ENCODE measurements at regions not wholly inside any gene's neighbourhood (a gene's known extent, or its start where the extent isn't known, plus 50 kb on each side); places are given as distances from the start of the nearest gene placed in this dataset.

GRCh38 chr1:29679316-29679715 is 443.0 kb downstream of the PTPRU start (continued):
- TF ChIP-seq CREB5 (CRISPR knock-in tag; IDR thresholded peaks at IDR 0.05; ENCODE audit: low read depth) (no peak), PATZ1 (CRISPR knock-in tag; IDR thresholded peaks at IDR 0.05; ENCODE audit: borderline replicate concordance) (no peak), RARB (CRISPR knock-in tag; IDR thresholded peaks at IDR 0.05) (no peak), ZNF565 (CRISPR knock-in tag; conservative IDR thresholded peaks at IDR 0.05; ENCODE audit: low read depth) (no peak), BACH2 (CRISPR knock-in tag; IDR thresholded peaks at IDR 0.05; ENCODE audit: borderline replicate concordance) (no peak), ZC3H10 (CRISPR knock-in tag; IDR thresholded peaks at IDR 0.05) (no peak), ARNTL (CRISPR knock-in tag; IDR thresholded peaks at IDR 0.05; ENCODE audit: borderline replicate concordance, low read depth) (no peak), GLIS3 (CRISPR knock-in tag; IDR thresholded peaks at IDR 0.05) (no peak), ZNF70 (CRISPR knock-in tag; IDR thresholded peaks at IDR 0.05) (no peak), ZFP3 (CRISPR knock-in tag; IDR thresholded peaks at IDR 0.05) (no peak), ISL1 (CRISPR knock-in tag; IDR thresholded peaks at IDR 0.05) (no peak), PPARA (CRISPR knock-in tag; IDR thresholded peaks at IDR 0.05; ENCODE audit: borderline replicate concordance) (no peak), POU6F1 (CRISPR knock-in tag; IDR thresholded peaks at IDR 0.05; ENCODE audit: borderline replicate concordance, low read depth) (no peak), OSR1 (CRISPR knock-in tag; IDR thresholded peaks at IDR 0.05) (no peak)

DNA sequence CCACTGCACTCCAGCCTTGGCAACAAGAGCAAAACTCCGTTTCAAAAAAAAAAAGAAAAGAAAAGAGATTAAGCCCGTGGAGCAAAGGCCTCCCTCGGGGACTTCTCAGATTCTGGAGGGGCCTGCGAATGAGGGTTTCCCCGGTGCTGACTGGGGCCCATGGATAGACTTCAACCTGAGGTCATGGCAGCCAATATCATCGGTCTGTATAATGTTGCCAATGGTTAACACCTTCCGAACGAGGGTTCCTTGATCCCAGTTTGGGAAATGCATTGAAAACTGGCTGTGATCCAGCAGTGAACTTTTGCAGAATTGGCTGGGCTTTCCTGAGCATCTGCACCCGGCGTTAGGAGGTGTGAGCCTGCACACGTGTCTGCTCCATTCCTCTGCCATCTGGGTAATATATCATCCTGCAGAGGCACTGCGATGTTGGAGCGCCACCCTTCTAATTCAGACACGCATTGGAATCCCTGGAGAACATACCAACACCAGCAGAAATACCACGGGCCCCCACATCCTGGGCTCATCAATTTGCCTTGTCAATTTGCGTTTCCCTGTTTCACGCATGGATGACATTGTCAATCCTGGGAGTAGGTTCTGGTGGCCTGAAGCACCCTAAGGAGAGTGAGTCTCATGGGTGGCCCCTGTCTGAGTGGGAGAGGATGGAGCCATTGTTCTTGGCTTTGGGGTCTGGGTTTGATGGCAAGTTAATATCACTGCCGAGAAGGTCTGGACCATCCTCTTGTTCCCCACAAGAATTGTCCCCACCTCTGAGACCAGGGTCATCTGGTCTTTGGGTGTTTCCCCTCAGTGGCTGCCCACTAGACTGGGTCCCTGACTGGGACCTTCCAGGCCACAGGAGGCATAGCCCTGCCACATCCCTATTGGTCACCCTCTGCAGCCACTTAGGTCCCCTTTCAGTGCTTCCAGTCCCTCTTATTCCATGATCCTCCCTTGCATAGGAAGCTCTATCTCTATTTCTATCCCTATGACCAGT is 441.0 kb downstream of the PTPRU start:
- TF ChIP-seq RARB (CRISPR knock-in tag; IDR thresholded peaks at IDR 0.05) (no peak), CSRNP3 (CRISPR knock-in tag; IDR thresholded peaks at IDR 0.05) (no peak), SNAI2 (CRISPR knock-in tag; IDR thresholded peaks at IDR 0.05) (no peak)
- no peak for ATAC-seq

DNA sequence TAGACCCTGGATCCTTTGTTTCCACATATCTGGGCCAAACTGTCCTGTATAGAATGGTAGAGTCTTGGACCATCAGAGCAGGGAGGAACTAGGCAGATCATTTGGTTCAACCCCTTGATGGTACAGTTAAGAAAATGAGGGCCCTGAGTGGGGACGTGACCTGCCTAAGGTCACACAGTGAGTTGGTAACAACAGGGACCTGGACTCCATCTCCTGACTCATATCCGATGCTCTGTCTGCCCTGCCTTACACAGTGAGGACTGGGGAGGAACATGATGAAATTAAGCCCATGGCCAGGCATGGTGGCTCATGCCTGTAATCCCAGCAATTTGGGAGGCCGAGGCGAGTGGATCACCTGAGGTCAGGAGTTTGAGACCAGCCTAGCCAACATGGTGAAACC is 440.2 kb downstream of the PTPRU start:
- TF ChIP-seq PATZ1 (CRISPR knock-in tag; IDR thresholded peaks at IDR 0.05; ENCODE audit: borderline replicate concordance): no peak
- no peak for TF ChIP-seq ZFP3 (CRISPR knock-in tag; IDR thresholded peaks at IDR 0.05)
- no peak for TF ChIP-seq CSDC2 (CRISPR knock-in tag; IDR thresholded peaks at IDR 0.05)
- no peak for TF ChIP-seq CSRNP3 (CRISPR knock-in tag; IDR thresholded peaks at IDR 0.05)
- TF ChIP-seq SNAI2 (CRISPR knock-in tag; IDR thresholded peaks at IDR 0.05): no peak
- TF ChIP-seq ARNTL (CRISPR knock-in tag; IDR thresholded peaks at IDR 0.05; ENCODE audit: borderline replicate concordance, low read depth): no peak
- no peak for TF ChIP-seq POU6F1 (CRISPR knock-in tag; IDR thresholded peaks at IDR 0.05; ENCODE audit: borderline replicate concordance, low read depth)
- TF ChIP-seq CREB5 (CRISPR knock-in tag; IDR thresholded peaks at IDR 0.05; ENCODE audit: low read depth): no peak
- TF ChIP-seq ZNF70 (CRISPR knock-in tag; IDR thresholded peaks at IDR 0.05): no peak; the same call in 1 of the 2 replicates
- no peak for TF ChIP-seq GLIS3 (CRISPR knock-in tag; IDR thresholded peaks at IDR 0.05)
- TF ChIP-seq TOX (CRISPR knock-in tag; IDR thresholded peaks at IDR 0.05; ENCODE audit: borderline replicate concordance): no peak
- TF ChIP-seq PPARA (CRISPR knock-in tag; IDR thresholded peaks at IDR 0.05; ENCODE audit: borderline replicate concordance): no peak
- no peak for ATAC-seq
